ENCODE measurements at regions not wholly inside any gene's neighbourhood (a gene's known extent, or its start where the extent isn't known, plus 50 kb on each side); places are given as distances from the start of the nearest gene placed in this dataset.
"Not testable (repeated sequence)": the region's sequence is repeated elsewhere in the genome, so short reads cannot be mapped to it uniquely, and the experiment has no call there.

DNA sequence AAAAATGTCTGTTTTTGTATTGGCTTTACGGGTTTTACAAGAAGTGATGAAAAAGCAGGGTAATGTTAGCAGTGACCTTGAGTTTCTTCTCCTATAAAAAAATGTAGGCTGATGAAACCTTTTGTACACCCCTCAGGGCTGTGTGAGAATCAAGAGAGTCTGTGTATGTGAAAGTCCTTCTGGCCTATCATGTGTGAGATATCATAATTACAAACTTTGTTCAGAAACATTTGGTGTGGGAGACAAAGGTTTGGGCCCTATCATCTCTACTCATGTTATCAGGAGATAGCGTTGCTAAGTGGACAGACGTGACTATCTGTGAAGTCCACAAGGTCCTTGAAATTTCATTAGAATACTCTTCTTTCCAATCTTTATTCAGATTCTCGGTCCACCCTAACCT, 170.6 kb upstream of the HAND2 start:
- DNase-seq (ENCODE audit: low spot score) = no peak

- no peak for DNase-seq (ENCODE audit: low spot score)
Observed at GRCh38 chr4:173699841-173700475, 169.9 kb upstream of the HAND2 start.

- DNase-seq (ENCODE audit: low spot score) = no peak
Observed at GRCh38 chr4:173698557-173699262, 168.7 kb upstream of the HAND2 start.

DNA sequence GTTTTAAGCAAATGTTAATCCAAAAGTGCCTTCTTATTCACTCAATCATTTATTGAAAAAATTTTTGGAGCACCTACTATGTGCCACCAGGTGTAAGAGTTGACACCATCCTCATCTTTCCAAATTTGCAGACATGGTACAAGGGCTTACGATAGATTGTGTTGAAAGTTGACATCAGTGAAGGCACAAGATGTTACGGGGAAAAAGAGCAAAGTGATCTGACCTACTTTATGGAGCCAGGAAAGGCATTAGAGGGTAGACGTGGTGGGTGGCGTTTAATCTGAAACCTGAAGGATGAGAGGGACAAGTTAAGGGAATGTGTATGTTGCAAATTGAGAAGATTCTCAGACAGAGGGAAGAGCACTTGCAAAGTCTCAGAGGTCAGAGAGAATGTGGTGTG, 167.8 kb upstream of the HAND2 start:
- DNase-seq (ENCODE audit: low spot score) = no peak

- DNase-seq (ENCODE audit: low spot score) = no peak
Observed at GRCh38 chr4:173696551-173696950, 166.5 kb upstream of the HAND2 start.

DNA sequence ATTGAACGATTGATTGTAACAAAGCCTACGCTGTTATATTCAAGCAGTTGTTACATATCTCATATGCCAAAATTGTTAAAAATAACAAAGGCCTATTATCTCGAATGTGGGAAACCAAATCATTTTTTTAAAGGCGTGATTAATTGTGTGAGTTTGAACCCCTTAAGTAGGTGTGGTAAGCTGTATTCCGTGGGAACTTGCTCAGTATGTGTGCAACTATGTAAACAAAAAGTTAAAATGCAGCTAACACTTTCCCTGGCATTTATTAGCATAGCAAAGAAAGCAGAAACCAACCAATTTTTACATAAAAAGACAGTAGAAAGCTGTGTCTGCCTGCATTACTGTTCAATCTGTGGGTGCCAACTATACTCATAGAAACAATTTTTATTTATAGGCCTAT, 166.0 kb upstream of the HAND2 start:
- DNase-seq (ENCODE audit: low spot score) = no peak

- DNase-seq (ENCODE audit: low spot score) = no peak
Observed at GRCh38 chr4:173685831-173686210, 155.8 kb upstream of the HAND2 start.

DNA sequence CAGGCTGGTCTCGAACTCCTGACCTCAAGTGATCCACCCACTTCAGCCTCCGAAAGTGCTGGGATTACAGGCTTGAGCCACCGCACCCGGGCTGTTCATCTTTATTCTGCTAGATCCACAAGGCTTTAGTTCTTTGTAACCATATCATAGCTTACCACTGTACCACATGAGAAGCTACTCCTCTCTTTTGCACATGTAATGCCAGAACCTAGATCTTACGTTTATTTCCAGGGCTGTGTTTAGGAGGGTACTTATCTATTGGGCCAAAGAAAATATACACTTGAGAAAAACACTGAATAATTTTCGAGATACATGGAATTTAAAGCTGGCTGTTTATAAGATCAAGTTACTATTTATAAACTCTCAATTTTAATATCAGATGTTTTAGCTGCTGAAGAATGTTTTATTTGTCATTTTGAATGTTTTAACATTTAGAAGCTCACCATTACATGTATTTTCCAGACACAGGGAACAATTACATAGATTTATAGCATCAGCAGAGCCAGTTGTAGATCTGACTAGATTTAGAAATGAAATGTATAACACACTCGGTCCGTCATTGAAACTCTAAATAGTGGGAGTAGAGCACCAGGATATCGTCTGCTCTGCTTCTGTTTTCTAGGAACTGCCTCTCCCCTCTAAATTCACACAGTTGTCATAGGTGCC, 155.3 kb upstream of the HAND2 start:
- no peak for DNase-seq (ENCODE audit: low spot score)

DNA sequence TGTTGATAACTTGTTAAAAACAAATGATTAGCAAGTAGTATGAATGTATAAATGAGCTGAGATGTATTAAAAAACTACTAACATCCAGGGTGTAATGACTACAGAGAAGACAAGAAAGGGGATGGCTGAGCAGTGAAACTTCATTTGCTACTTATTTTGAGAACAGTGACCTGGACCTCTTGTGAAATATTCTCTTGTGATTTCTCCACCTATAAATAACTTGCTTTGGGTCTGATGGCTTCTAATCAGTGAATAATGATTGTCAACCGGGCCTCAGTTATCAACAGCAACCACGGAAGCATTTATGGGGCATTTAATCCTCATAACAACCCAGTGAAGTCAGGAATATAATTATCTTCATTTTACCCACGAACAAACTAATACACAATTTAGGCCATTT, 154.2 kb upstream of the HAND2 start:
- DNase-seq (ENCODE audit: low spot score) = no peak

GRCh38 chr4:173682609-173683008, 152.6 kb upstream of the HAND2 start:
- no peak for DNase-seq (ENCODE audit: low spot score)

DNA sequence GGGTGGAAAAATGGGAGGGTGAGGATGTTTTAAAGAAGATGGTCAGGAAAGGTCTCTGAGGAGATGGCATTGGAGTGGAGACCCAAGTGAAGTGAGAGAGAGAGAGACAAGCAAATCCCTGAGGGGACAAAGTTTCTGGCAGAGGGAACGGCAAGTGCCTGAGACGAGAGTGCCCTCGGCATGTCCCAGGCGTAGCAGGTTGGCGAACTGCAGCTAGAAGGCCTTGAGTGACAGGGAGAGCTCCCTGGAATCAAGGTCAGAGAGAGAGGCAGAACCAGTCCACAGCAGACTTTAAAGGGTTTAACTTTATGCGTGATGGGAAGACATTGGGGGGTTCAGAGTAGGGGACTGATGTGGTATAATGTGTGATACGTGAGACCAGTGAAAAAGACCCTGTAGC, 150.2 kb upstream of the HAND2 start:
- DNase-seq (ENCODE audit: low spot score) = no peak

DNA sequence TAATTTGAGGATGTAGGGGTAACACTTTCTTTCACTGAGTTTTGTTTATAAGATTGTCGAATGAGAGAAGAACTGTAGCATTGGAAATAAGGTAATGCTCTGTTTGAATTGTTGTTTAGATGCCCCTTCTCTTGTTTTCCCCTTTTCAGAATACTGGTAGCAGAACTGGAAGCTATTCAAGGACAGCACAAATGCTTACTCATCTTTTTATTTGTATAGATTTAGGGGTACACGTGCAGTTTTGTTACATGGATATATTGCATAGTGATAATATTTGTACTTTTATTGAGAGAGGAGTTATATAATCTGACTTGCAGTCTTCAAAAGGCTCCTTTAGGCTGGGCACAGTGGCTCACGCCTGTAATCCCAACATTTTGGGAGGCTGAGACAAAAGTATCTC, 145.4 kb upstream of the HAND2 start:
- DNase-seq (ENCODE audit: low spot score) = no peak

DNA sequence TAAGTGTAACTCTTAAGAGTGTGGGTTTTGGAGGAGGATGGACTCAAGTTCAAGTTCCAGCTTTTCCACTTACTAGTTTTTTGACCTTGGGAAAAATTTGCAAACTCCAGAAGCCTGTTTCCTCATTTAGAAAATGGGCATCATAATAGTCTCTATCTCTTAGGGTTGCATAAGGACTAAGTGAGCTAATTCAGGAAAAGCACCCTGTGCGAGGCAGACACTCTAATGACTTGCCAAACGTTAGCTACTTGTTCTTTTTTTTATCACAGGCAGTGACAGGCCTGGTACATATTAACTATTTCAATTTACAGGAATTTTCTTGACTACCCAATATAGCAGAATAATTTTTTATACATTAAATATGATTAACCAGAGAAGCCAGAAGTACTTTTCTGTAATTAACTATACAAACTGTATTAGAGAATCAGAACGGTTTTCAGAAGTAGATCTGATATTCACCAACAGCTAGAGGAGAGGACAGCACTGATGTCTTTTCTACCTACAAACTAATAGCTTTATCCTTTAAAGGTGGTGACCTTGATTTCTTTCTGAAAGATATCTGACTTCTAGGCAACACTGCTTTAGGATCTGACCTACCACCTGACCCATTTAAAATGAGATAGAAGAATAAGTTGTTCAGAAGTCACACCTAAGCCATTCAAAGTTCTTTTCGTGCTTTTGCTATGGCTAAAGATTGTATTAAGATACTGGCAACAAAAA, 139.6 kb upstream of the HAND2 start:
- DNase-seq (ENCODE audit: low spot score) = no peak

- DNase-seq (ENCODE audit: low spot score) = no peak
Observed at GRCh38 chr4:173661001-173661400, 131.0 kb upstream of the HAND2 start.

DNA sequence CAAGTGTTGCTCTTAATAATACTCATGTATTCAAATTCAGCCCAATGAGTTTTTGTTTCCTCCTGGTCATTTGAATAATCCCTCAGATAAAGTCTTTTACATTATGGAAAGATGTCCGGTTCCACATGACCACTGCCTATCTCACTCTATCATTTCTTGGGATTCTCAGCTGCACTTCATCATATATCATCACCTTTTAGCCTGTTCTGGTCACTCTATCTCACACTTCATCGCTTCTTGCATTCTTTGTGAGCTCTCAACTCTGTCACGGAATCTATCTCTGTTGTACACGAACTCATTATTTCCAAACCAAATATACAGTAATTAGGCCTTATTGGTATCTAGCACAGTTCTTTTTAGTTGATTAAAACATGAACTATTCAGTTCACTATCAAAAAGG, 126.9 kb upstream of the HAND2 start:
- no peak for DNase-seq (ENCODE audit: low spot score)

GRCh38 chr4:173652283-173652931, 122.4 kb upstream of the HAND2 start:
- DNase-seq (ENCODE audit: low spot score) = no peak

GRCh38 chr4:173651651-173652282, 121.7 kb upstream of the HAND2 start:
- DNase-seq (ENCODE audit: low spot score) = no peak

- DNase-seq (ENCODE audit: low spot score) = no peak
Observed at GRCh38 chr4:173647902-173648301, 117.9 kb upstream of the HAND2 start.

GRCh38 chr4:173642509-173642908, 112.5 kb upstream of the HAND2 start:
- DNase-seq (ENCODE audit: low spot score) = no peak

GRCh38 chr4:173635395-173635794, 105.4 kb upstream of the HAND2 start:
- DNase-seq (ENCODE audit: low spot score) = no peak

DNA sequence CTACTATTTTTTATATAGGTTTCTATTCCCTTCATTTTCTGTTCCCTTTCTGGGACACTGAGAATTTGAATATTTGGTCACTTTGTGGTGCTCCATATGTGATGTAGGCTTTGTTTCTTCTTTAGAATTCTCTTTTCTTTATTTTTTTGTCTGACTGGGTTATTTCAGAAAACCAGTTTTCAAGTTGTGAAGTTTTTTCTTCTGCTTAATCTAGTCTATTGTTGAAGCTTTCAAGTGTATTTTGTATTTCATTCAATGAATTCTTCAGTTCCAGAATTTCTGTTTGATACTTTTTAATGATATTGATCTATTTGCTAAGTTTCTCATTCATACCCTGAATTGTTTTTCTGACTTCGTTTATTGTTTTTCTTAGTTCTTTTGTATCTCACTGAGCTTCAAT, 96.2 kb upstream of the HAND2 start:
- DNase-seq (ENCODE audit: low spot score) = no peak

DNA sequence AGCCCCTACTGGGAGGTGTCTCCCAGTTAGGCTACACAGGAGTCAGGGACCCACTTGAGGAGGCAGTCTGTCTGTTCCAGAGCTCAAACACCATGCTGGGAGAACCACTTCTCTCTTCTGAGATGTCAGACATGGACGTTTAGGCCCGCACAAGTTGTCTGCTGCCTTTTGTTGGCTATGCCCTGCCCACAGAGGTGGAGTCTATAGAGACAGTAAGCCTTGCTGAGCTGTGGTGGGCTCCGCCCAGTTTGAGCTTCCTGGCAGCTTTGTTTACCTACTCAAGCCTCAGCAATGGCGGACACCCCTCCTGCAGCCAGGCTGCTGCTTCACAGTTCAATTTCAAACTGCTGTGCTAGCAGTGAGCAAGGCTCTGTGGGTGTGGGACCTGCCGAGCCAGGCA, 88.6 kb upstream of the HAND2 start:
- DNase-seq (ENCODE audit: low spot score) = not testable (repeated sequence)
